GM18870 (cell line): ENCODE measurements at regions not wholly inside any gene's neighbourhood (a gene's known extent, or its start where the extent isn't known, plus 50 kb on each side); places are given as distances from the start of the nearest gene placed in this dataset.

Experiments
- ATAC-seq: cut with Tn5 transposase; IDR thresholded peaks from one replicate; pipeline ENCODE4 v1.9.1; 2021; ENCODE audit warnings: moderate library complexity; ENCODE audit not compliant: unreplicated experiment

DNA sequence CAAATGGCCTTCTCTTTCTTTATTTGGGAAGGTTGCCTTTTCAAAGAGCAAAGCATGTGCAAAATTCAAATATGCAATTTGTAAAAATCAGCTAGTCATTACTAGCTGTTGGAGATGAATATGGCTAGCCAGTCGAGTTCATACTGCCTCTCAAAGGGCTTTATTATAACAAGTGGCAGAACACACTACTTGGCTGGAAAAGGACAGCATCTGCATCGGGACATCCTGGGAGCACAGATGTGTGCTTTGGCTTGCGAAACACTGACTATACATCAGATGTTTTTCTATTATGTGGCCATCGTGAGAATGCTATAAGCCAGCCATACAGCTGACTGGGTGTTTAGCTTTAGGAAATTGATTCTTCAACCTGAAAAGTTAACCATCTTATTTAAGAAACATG is 424.2 kb downstream of the KCTD12 start:
- ATAC-seq, result no peak

DNA sequence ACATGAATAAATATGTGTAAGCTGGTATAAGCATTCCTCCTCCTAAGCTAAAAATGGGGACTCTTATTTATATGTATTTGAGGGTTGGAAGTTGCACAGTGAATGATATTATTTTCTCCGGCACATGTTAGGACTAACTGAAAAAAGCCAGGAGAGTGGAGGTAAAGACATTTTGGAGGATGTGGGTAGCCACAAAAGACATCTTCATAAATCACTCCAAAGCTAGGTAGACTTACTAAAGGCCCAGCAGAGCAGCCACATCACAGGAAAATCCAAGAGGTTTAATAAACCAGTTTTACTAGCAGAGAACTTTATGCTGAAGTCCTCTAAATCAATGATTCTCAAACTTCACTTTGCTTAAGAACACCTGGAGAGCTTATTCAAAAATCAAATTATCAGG is 424.7 kb downstream of the KCTD12 start:
- no peak for ATAC-seq

DNA sequence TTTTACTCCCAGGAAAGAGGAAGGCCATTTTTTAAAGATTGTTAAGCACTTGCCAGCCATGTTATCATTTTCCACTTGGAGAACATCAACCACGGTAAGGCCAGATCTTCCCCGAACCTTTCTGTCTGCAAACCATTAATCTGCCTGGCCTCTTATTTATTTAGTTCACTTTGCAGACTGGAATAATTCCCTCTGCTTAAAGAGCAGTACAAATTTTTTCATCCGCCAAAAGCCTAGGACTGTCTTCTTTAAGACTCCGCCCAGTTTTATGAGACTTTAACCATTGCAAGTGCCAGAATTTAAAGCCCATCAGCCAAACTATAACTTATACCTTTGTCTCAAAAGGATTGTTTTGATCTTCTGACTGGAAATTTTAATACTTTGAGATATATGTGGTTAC is 426.3 kb downstream of the KCTD12 start:
- no peak for ATAC-seq

GRCh38 chr13:76455960-76456359 is 430.2 kb downstream of the KCTD12 start:
- ATAC-seq, result no peak

GRCh38 chr13:76454991-76455390 is 431.2 kb downstream of the KCTD12 start:
- no peak for ATAC-seq

DNA sequence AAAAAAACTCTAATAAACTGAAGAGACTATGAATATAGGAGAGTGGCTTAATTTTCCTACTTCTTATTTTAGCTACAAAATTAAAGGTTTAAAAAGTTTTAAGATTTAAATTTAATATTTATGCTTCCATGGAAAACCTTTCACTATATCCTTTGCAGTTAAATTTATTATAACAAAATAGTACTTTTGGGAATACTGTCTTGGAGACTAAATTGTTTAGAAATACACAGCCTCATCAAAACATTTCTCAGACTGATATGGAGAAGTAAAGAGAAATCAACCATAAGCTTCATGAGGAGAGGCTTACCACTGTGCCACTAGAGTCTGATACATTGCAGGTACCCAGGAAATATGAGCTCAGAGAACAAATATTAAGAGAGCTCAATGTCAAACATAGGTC is 436.5 kb downstream of the KCTD12 start:
- ATAC-seq, result no peak

- no peak for ATAC-seq
These were observed 440.0 kb downstream of the KCTD12 start for GRCh38 chr13:76446191-76446590.

- ATAC-seq, result peak; percentile 93
These were observed 445.6 kb downstream of the KCTD12 start for GRCh38 chr13:76440568-76440967.

DNA sequence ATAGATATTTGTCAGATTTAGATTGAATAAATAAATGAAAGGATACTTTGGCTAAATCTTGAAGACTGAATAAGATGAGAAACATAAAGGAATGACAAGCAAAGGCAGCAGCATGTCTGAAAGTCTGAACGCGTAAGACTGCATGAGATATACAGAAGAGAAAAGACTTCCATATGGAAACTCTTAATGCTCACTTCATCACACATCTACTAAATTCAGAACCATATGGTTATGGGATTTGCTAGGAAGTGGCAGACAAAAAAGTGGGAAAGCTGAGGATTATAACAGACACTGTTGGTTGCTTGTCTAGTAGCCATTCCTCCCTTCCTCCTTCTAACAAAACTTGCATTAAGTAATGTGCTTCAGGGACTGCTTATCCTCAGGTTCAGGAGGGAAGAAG is 446.7 kb downstream of the KCTD12 start:
- ATAC-seq, result no peak

- ATAC-seq, result no peak
These were observed 448.2 kb downstream of the KCTD12 start for GRCh38 chr13:76438050-76438449.

- ATAC-seq, result no peak
These were observed 460.3 kb downstream of the KCTD12 start for GRCh38 chr13:76425935-76426334.

DNA sequence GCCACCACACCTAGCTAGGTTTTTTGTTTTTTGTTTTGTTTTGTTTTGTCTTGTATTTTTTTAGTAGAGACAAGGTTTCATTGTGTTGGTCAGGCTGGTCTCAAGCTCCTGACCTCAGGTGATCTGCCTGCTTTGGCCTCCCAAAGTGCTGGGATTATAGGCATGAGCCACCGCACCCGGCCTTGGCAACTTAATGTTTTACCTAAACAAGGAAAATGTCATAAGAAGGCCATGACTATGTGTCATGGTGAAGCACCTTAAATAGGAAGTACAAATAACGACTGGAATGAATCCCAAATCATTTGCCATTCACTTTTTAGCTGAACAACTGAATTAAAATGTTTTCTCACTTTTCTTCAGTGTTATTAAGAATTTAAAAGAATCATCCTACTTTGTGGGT is 465.2 kb downstream of the KCTD12 start:
- ATAC-seq, result no peak

- no peak for ATAC-seq
These were observed 467.8 kb downstream of the KCTD12 start for GRCh38 chr13:76418404-76418803.

GRCh38 chr13:76414320-76414719 is 471.9 kb downstream of the KCTD12 start:
- ATAC-seq, result no peak

DNA sequence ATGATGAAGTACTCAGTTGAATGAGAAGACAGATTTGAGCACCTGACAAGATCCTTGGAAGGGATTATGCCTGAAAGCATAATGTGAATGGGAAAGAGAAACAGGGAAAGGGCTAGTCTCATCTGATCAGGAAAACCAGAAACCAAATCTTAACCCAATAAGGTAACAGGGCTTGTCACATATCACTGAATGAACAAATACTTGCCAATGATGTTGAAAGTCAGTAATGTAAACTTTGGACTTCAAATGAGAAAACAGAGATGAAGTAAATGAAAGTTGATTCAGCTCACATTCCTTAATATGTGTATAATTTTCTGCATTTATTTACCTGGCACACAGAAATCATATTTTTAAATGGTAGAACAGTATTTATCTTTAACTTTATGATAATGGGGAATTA is 480.0 kb downstream of the KCTD12 start:
- no peak for ATAC-seq

GRCh38 chr13:76398425-76398824 is 487.8 kb downstream of the KCTD12 start:
- ATAC-seq, result no peak

DNA sequence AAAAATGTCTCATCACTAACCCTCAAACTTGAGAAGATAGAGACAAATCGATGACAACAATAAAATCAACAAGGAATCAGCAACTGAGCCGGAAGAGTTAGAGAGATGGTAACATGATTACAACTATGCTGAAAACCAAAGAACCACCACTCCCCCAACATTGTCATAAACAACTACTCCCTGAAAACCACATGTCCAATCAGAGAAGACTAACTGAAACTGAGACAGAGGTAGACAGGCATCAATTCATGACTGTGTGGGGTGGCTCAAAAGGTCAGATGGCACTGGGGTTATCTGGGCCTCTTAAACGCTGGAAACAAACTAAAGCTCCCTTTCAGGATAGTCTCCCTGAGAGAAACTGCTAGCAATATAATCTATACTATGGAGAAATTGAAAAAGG is 488.8 kb downstream of the KCTD12 start:
- ATAC-seq, result no peak

DNA sequence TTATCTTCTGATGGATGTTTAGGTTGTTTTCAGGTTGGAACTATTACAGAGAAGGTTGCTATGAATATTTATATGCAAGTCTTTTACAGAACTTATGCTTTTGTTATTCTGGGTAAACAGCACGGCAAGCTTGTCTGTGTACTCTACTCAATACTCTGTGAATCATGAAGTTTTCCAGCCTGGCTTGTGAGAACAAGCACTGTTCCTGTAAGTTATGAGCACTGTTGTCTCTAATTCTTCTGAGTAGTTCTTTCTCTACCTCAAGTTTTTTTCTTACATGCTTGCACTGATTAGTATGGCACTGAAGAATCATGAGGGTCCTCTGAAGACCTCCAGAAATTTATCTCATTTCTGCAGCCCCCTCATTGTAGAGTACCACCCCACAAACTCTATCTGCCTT is 496.9 kb downstream of the KCTD12 start:
- ATAC-seq, result no peak

DNA sequence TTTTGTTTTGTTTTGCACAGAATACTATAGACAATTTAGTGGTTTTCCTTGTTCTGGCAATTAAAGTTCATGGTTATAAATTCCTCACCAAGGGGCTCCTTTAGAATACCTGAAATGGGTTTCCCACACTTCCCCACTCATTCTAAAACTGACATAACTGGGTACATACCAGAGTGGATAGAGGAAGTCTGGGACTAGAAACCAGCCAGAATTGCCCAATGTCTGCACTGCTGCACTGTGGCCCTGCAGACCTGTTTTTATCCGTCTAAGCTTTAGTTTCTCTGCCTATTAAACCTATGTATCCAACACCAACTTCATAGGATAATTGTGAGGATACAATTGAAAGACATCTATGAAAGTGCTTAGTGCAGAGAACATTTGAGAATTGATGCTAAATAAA is 498.6 kb downstream of the KCTD12 start:
- ATAC-seq, result no peak

GRCh38 chr13:76386321-76386720 is 499.9 kb downstream of the KCTD12 start:
- ATAC-seq, result no peak

GRCh38 chr13:76385586-76385985 is 500.6 kb downstream of the KCTD12 start:
- ATAC-seq, result no peak

- ATAC-seq, result no peak
These were observed 502.3 kb downstream of the KCTD12 start for GRCh38 chr13:76383676-76384461.

DNA sequence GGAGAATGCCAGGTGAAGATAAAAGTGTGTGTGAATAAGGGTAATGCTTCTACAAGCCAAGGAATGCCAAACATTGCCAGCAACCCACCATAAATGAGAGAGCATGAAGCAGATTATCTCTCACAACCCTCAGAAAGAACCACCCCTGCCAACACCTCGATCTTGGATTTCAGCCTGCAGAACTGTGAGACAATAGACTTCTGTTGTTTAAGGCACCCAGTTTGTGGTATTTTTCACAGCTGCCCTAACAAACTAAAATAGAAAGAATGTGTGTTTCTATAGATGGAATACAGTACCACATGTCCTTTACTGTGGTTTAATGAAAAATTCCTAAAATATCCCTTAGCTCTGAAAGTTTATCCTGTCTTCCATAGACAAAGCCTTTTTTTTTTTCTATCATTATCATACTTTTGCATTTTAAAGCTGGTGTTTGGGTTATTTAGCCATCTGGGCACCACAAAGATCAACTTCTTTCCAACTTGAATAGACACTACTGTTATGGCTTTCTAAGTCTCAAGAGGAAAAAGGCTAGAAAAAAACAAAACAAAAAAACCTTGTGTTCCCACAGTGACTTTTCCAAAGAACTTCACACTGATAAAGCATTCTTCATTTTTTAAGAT is 505.6 kb downstream of the KCTD12 start:
- no peak for ATAC-seq
